GM12878 (cell line): ENCODE measurements at regions not wholly inside any gene's neighbourhood (a gene's known extent, or its start where the extent isn't known, plus 50 kb on each side); places are given as distances from the start of the nearest gene placed in this dataset.

ENCODE experiments used
- ATAC-seq: fragments of 200-7000 bp; cut with Tn5 transposase; 3 replicates; pipeline ENCODE4 v1.9.1; 2020; ENCODE audit warnings: mild to moderate bottlenecking, moderate library complexity
- BruUV-seq: library from RNA; stranded (reverse); fragments of 400-500 nt; replicated peaks from 2 replicates; lab custom pipeline; 2021; lab: Mats Ljungman, UMichigan
- CTCF ChIA-PET: fragments of 300-600 bp; sonication (Branson Sonifier 250); formaldehyde crosslinking; extraction: SDS; loops from one replicate; lab custom pipeline; 2021; ENCODE audit warnings: inconsistent platforms; lab: Yijun Ruan, JAX
- POLR2A ChIA-PET: fragments of 350-600 bp; formaldehyde crosslinking; extraction: SDS; loops from one replicate; lab custom pipeline; 2021; ENCODE audit warnings: inconsistent platforms; lab: Charles Lee
- RAD21 ChIA-PET: fragments of 300-600 bp; sonication (Branson Sonifier 250); formaldehyde crosslinking; loops from one replicate; lab custom pipeline; 2023; ENCODE audit warnings: antibody characterized with exemption; ENCODE audit not compliant: unreplicated experiment; lab: Charles Lee
- SMC1A ChIA-PET: fragments of 300-600 bp; sonication (Branson Sonifier 250); formaldehyde crosslinking; loops from one replicate; lab custom pipeline; 2023; ENCODE audit not compliant: unreplicated experiment, uncharacterized antibody; lab: Charles Lee
- DNase-seq: peaks from one replicate; pipeline ENCODE4 v3.0.0-alpha.2; 2011; ENCODE audit warnings: low read depth, low spot score
- FAIRE-seq: peaks from 3 replicates; lab custom pipeline; 2011; peaks lifted over from hg19 to GRCh38; lab: Jason Lieb, UNC
- H2AFZ ChIP-seq: 2 replicates; pipeline ENCODE4 v1.6.0; 2011; ENCODE audit warnings: low read depth, low read length, control low read depth; ENCODE audit not compliant: control insufficient read depth
- H3K27ac ChIP-seq: 2 replicates; pipeline ENCODE4 v1.5.1; 2011; ENCODE audit warnings: control low read depth; ENCODE audit not compliant: control insufficient read depth, insufficient read depth
- H3K27me3 ChIP-seq, 2 experiments: replicated peaks in 1 of 2; 2 replicates each; pipeline versions ENCODE4 v1.6.0 to v1.6.1; 2011; ENCODE audit warnings: low read length in 1 of 2; ENCODE audit not compliant: control insufficient read depth in 2 of 2, insufficient read depth in 2 of 2
- H3K36me3 ChIP-seq, 2 experiments: 2 replicates each; pipeline ENCODE4 v1.5.1; 2011; ENCODE audit warnings: low read length in 1 of 2; ENCODE audit not compliant: control insufficient read depth in 2 of 2, insufficient read depth in 2 of 2
- H3K4me1 ChIP-seq: 2 replicates; pipeline ENCODE4 v1.6.1; 2011; ENCODE audit warnings: mild to moderate bottlenecking, low read length, moderate library complexity, mixed read lengths; ENCODE audit not compliant: control insufficient read depth, insufficient read depth
- H3K4me2 ChIP-seq: 2 replicates; pipeline ENCODE4 v1.6.0; 2011; ENCODE audit warnings: control low read depth; ENCODE audit not compliant: control insufficient read depth, insufficient read depth
- H3K4me3 ChIP-seq: fragments of 200-600 bp; sonication (generic); 2 replicates; pipeline ENCODE4 v1.5.1; 2016
- H3K79me2 ChIP-seq: 2 replicates; pipeline ENCODE4 v1.6.0; 2011; ENCODE audit warnings: low read length; ENCODE audit not compliant: control insufficient read depth, insufficient read depth
- H3K9ac ChIP-seq: 2 replicates; pipeline ENCODE4 v1.8.0; 2011; ENCODE audit warnings: low read length, control low read depth, mixed read lengths; ENCODE audit not compliant: control insufficient read depth, insufficient read depth
- H3K9me3 ChIP-seq: replicated peaks from 3 replicates; pipeline ENCODE4 v1.5.1; 2011; ENCODE audit warnings: mild to moderate bottlenecking, low read length; ENCODE audit not compliant: control insufficient read depth, insufficient read depth
- H4K20me1 ChIP-seq: 2 replicates; pipeline ENCODE4 v1.6.0; 2011; ENCODE audit not compliant: control insufficient read depth, insufficient read depth
- BACH1 ChIP-seq: fragments of 450-650 bp; IDR thresholded peaks from 2 replicates; pipeline ENCODE4 v1.6.1; 2017; ENCODE audit warnings: mild to moderate bottlenecking, borderline replicate concordance
- BHLHE40 ChIP-seq, 2 experiments: fragments of 450-650 bp in 1 of 2; IDR thresholded peaks; 2 replicates each; pipeline ENCODE4 v1.6.1; 2011 to 2017; ENCODE audit warnings: low read depth in 2 of 2, borderline replicate concordance in 1 of 2, improper control_type of control experiment in 1 of 2, low read length in 1 of 2, mild to moderate bottlenecking in 1 of 2
- BMI1 ChIP-seq: fragments of 450-650 bp; IDR thresholded peaks from 2 replicates; pipeline ENCODE4 v1.6.1; 2016; ENCODE audit warnings: mild to moderate bottlenecking, moderate library complexity, borderline replicate concordance
- BRCA1 ChIP-seq: IDR thresholded peaks from 2 replicates; pipeline ENCODE4 v1.6.1; 2011; ENCODE audit warnings: low read depth, low read length, improper control_type of control experiment
- E2F4 ChIP-seq: IDR thresholded peaks from 2 replicates; pipeline ENCODE4 v1.6.1; 2012; ENCODE audit warnings: low read depth, low read length, improper control_type of control experiment
- IKZF1 ChIP-seq: fragments of 450-650 bp; conservative IDR thresholded peaks from 2 replicates; pipeline ENCODE4 v1.6.1; 2017; ENCODE audit warnings: antibody characterized with exemption, mild to moderate bottlenecking
- IRF5 ChIP-seq: fragments of 450-650 bp; IDR thresholded peaks from 2 replicates; pipeline ENCODE4 v1.6.1; 2017; ENCODE audit warnings: borderline replicate concordance
- JUNB ChIP-seq: IDR thresholded peaks from 2 replicates; pipeline ENCODE4 v1.6.1; 2016; ENCODE audit warnings: antibody characterized with exemption, mild to moderate bottlenecking
- MTA2 ChIP-seq: fragments of 450-650 bp; IDR thresholded peaks from 2 replicates; pipeline ENCODE4 v1.6.1; 2016; ENCODE audit warnings: low read depth, mild to moderate bottlenecking, moderate library complexity
- MTA3 ChIP-seq: IDR thresholded peaks from 2 replicates; pipeline ENCODE4 v1.6.1; 2012; ENCODE audit warnings: low read length, inconsistent platforms, borderline replicate concordance
- SKIL ChIP-seq: fragments of 450-650 bp; IDR thresholded peaks from 2 replicates; pipeline ENCODE4 v1.6.1; 2017; ENCODE audit warnings: mild to moderate bottlenecking, low read depth, inconsistent platforms; ENCODE audit not compliant: poor library complexity, severe bottlenecking
- SP1 ChIP-seq: IDR thresholded peaks from one replicate; pipeline ENCODE4 v1.6.1; 2011; ENCODE audit warnings: low read depth, low read length
- STAT3 ChIP-seq: IDR thresholded peaks from 2 replicates; pipeline ENCODE4 v1.6.1; 2011; ENCODE audit warnings: low read depth, low read length, improper control_type of control experiment
- TCF12 ChIP-seq: IDR thresholded peaks from 2 replicates; pipeline ENCODE4 v1.6.1; 2011; ENCODE audit warnings: low read depth, mild to moderate bottlenecking, low read length
- USF2 ChIP-seq: IDR thresholded peaks from 2 replicates; pipeline ENCODE4 v1.6.1; 2011; ENCODE audit warnings: low read depth, low read length, improper control_type of control experiment, borderline replicate concordance
- ZNF24 ChIP-seq: fragments of 450-650 bp; IDR thresholded peaks from 2 replicates; pipeline ENCODE4 v1.6.1; 2017; ENCODE audit warnings: antibody characterized with exemption, mild to moderate bottlenecking
- ZNF274 ChIP-seq: IDR thresholded peaks from one replicate; pipeline ENCODE4 v1.8.0; 2011; ENCODE audit not compliant: insufficient read length, insufficient read depth
- WGBS: methylation state at CpG from one replicate; pipeline ENCODE4 v1.1.6; 2016; ENCODE audit warnings: low lambda C conversion rate; ENCODE audit not compliant: insufficient replicate concordance, insufficient coverage; ENCODE audit errors: missing lambda C conversion rate; 5-methylcytosine and 5-hydroxymethylcytosine counted together
- in situ Hi-C: fragments of 300-500 bp; cut with MboI; formaldehyde crosslinking; loops from 9 replicates; pipeline ENCODE4 v1.14.3; 2018; ENCODE audit warnings: mixed read lengths
- intact Hi-C: fragments of 100-400 bp; cut with micrococcal nuclease; formaldehyde crosslinking; loops from one replicate; pipeline ENCODE4 v1.14.2; 2022; ENCODE audit not compliant: unreplicated experiment

- TF ChIP-seq ZNF24 (no peak), IKZF1 (no peak), BRCA1 (no peak), E2F4 (no peak), USF2 (no peak), BACH1 (no peak), BMI1 (no peak), ZNF274 (no peak)
These were observed 402.9 kb upstream of the SOX5 start (continued) for GRCh38 chr12:24352363-24352762.

- H3K36me3 ChIP-seq = no peaks in the 10 kb centered on the region
- 0 out of 2 replicates have a peak, but pooled peaks cover 4% of the 10 kb centered on the region for H3K4me1 ChIP-seq
- ChIA-PET CTCF (no interaction called here), POLR2A (no interaction called here), SMC1A (no interaction called here), RAD21 (no interaction called here)
- ATAC-seq = no peak
- intact Hi-C loops = no loop called here
- FAIRE-seq = no peak
- DNase-seq = no peak
- no peak overlapping the region for H3K4me3 ChIP-seq
- in situ Hi-C loops = no loop called here
- H3K4me2 ChIP-seq = no peak overlapping the region
- H2AFZ ChIP-seq = no peak overlapping the region
- H3K9me3 ChIP-seq = no peaks in the 10 kb centered on the region; the same call in 2 of the 3 replicates
- no peaks in the 10 kb centered on the region for H3K79me2 ChIP-seq
- H4K20me1 ChIP-seq = no peaks in the 10 kb centered on the region
- no peak overlapping the region for H3K27ac ChIP-seq
- no peaks in the 10 kb centered on the region; a peak in 1 of 4 replicates for H3K27me3 ChIP-seq
- BruUV-seq = no TSS peak
- 36% methylated on average over 4 of the region's 4 CpGs for WGBS
- no peak overlapping the region for H3K9ac ChIP-seq
- TF ChIP-seq JUNB (no peak), MTA2 (no peak), TCF12 (no peak), IRF5 (no peak), BHLHE40 (IDR thresholded peaks at IDR 0.05; ENCODE audit: borderline replicate concordance in 1 of 2, low read depth in 2 of 2, low read length in 1 of 2) (no peak), MTA3 (no peak), SKIL (no peak), SP1 (no peak), STAT3 (no peak), BMI1 (no peak)
These were observed 399.8 kb upstream of the SOX5 start for GRCh38 chr12:24349051-24349799.
